Ishikawa (cell line): ENCODE measurements at regions not wholly inside any gene's neighbourhood (a gene's known extent, or its start where the extent isn't known, plus 50 kb on each side); places are given as distances from the start of the nearest gene placed in this dataset.

Experiments
- CEBPB ChIP-seq: IDR thresholded peaks from 2 replicates; pipeline ENCODE4 v1.6.1; 2012
- CREB1 ChIP-seq: IDR thresholded peaks from 2 replicates; pipeline ENCODE4 v1.6.1; 2012; ENCODE audit warnings: low read depth
- EGR1 ChIP-seq: IDR thresholded peaks from 2 replicates; pipeline ENCODE4 v1.6.1; 2012
- EP300 ChIP-seq: IDR thresholded peaks from 2 replicates; pipeline ENCODE4 v1.6.1; 2012; ENCODE audit warnings: borderline replicate concordance
- RAD21 ChIP-seq: IDR thresholded peaks from 2 replicates; pipeline ENCODE4 v1.6.1; 2012; ENCODE audit warnings: low read depth
- TAF1 ChIP-seq: IDR thresholded peaks from 2 replicates; pipeline ENCODE4 v1.6.1; 2012; ENCODE audit warnings: low read depth, mild to moderate bottlenecking
- TCF12 ChIP-seq: IDR thresholded peaks from 2 replicates; pipeline ENCODE4 v1.6.1; 2012; ENCODE audit warnings: low read depth
- YY1 ChIP-seq: IDR thresholded peaks from 2 replicates; pipeline ENCODE4 v1.6.1; 2012; ENCODE audit warnings: low read depth
- ZBTB7A ChIP-seq: IDR thresholded peaks from 2 replicates; pipeline ENCODE4 v1.6.1; 2012; ENCODE audit warnings: low read depth
- TF ChIP-seq, protein P1 (sequence below): IDR thresholded peaks from 2 replicates; pipeline ENCODE4 v1.6.1; 2012
- TF ChIP-seq, protein P2 (sequence below): IDR thresholded peaks from 2 replicates; pipeline ENCODE4 v1.6.1; 2012
- TF ChIP-seq, protein P3 (sequence below): IDR thresholded peaks from 2 replicates; pipeline ENCODE4 v1.6.1; 2012; ENCODE audit warnings: low read depth, mild to moderate bottlenecking

DNA sequence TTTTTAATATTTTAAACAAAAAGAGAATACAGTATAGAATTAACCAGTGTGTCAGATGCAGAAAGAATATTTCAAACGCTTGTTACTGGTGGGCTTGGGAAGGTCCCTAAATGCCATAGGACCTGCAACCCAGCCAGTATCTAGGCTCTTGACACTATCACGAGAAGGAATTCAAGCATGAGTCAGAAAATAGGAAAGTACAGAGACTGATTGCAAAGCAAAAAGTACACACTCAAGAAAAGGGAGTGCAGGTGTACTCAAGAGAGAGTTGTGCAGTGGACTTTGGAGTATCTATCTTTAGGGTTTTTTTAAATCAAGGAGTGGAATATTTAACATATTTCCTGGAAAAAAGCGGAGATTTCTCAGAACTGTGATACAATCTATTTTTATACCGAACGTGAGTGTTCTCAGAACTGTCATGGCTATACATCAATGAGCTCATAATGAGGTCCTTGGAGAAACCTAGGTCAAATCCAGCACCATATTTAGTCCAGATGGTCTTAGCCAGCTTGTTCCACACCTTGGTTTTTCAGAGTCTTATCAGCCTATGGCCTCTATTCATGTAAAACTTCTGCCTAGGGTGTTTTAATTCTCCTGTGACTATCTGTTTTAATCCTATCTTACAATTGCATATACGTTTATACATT, 291.8 kb upstream of the FAT4 start:
- TF ChIP-seq RAD21 (no peak), EP300 (no peak), TAF1 (no peak), CREB1 (no peak), YY1 (no peak), CEBPB (no peak), EGR1 (no peak), ZBTB7A (no peak), TCF12 (no peak)
- TF ChIP-seq, protein P1, sequence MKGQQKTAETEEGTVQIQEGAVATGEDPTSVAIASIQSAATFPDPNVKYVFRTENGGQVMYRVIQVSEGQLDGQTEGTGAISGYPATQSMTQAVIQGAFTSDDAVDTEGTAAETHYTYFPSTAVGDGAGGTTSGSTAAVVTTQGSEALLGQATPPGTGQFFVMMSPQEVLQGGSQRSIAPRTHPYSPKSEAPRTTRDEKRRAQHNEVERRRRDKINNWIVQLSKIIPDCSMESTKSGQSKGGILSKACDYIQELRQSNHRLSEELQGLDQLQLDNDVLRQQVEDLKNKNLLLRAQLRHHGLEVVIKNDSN, result no peak
- TF ChIP-seq, protein P2, sequence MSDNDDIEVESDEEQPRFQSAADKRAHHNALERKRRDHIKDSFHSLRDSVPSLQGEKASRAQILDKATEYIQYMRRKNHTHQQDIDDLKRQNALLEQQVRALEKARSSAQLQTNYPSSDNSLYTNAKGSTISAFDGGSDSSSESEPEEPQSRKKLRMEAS, result no peak
- TF ChIP-seq, protein P3, sequence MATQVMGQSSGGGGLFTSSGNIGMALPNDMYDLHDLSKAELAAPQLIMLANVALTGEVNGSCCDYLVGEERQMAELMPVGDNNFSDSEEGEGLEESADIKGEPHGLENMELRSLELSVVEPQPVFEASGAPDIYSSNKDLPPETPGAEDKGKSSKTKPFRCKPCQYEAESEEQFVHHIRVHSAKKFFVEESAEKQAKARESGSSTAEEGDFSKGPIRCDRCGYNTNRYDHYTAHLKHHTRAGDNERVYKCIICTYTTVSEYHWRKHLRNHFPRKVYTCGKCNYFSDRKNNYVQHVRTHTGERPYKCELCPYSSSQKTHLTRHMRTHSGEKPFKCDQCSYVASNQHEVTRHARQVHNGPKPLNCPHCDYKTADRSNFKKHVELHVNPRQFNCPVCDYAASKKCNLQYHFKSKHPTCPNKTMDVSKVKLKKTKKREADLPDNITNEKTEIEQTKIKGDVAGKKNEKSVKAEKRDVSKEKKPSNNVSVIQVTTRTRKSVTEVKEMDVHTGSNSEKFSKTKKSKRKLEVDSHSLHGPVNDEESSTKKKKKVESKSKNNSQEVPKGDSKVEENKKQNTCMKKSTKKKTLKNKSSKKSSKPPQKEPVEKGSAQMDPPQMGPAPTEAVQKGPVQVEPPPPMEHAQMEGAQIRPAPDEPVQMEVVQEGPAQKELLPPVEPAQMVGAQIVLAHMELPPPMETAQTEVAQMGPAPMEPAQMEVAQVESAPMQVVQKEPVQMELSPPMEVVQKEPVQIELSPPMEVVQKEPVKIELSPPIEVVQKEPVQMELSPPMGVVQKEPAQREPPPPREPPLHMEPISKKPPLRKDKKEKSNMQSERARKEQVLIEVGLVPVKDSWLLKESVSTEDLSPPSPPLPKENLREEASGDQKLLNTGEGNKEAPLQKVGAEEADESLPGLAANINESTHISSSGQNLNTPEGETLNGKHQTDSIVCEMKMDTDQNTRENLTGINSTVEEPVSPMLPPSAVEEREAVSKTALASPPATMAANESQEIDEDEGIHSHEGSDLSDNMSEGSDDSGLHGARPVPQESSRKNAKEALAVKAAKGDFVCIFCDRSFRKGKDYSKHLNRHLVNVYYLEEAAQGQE, result no peak
